GM19043 (cell line): ENCODE measurements at regions not wholly inside any gene's neighbourhood (a gene's known extent, or its start where the extent isn't known, plus 50 kb on each side); places are given as distances from the start of the nearest gene placed in this dataset.
"Not testable (repeated sequence)": the region's sequence is repeated elsewhere in the genome, so short reads cannot be mapped to it uniquely, and the experiment has no call there.

ENCODE experiments used
- ATAC-seq: cut with Tn5 transposase; IDR thresholded peaks from one replicate; pipeline ENCODE4 v1.9.1; 2021; ENCODE audit warnings: low read depth; ENCODE audit not compliant: unreplicated experiment

- no peak for ATAC-seq
Measured at GRCh38 chr6:84635081-84635761, 129.2 kb downstream of the TBX18 start.

DNA sequence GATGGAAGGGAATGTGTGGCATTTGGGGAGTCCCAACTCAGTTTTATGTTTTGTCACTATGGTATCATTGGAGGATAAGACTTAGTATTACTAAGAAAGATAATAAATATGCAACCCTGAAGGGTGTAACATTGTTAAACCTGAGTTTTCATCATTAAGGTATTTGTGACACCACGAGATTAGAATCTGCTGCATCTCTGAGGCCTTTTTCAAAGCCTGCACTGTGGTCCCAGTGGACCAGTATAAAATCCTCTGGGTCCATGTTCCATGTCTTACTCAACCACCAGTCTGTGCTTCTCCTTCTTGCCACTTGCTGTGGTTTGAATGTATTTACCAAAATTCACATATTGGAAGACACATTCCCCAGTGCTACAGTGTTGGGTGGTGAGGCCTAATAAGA, 130.6 kb downstream of the TBX18 start:
- no peak for ATAC-seq

DNA sequence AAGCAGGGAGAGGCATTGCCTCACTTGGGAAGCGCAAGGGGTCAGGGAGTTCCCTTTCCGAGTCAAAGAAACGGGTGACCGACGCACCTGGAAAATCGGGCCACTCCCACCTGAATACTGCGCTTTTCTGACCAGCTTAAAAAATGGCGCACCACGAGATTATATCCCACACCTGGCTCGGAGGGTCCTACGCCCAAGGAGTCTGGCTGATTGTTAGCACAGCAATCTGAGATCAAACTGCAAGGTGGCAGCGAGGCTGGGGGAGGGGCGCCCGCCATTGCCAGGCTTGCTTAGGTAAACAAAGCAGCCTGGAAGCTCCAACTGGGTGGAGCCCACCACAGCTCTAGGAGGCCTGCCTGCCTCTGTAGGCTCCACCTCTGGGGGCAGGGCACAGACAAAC, 137.9 kb downstream of the TBX18 start:
- not testable (repeated sequence) for ATAC-seq

- no peak for ATAC-seq
Measured at GRCh38 chr6:84625506-84625905, 138.9 kb downstream of the TBX18 start.

GRCh38 chr6:84623956-84624680, 140.3 kb downstream of the TBX18 start:
- no peak for ATAC-seq

DNA sequence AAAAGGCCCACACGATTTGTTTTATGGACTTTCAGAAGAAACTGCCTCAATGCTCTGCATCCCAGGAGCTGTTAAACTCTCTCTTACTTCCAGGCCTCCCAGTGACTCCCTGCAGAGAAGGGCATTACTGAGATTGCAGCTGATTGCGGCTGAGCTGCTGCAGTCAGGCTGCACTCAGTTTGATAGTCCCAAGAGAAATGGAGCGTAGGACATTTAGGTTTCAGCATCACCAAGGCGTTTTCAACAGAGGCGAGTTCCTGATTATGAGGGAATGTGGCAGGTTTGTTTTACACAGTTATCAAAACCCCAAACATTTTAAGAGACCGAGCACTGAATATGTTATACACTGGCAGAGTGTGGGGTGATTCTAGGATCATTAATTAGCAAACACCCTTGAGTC, 145.6 kb downstream of the TBX18 start:
- ATAC-seq: no peak

- ATAC-seq: no peak
Measured at GRCh38 chr6:84618046-84618752, 146.2 kb downstream of the TBX18 start.

DNA sequence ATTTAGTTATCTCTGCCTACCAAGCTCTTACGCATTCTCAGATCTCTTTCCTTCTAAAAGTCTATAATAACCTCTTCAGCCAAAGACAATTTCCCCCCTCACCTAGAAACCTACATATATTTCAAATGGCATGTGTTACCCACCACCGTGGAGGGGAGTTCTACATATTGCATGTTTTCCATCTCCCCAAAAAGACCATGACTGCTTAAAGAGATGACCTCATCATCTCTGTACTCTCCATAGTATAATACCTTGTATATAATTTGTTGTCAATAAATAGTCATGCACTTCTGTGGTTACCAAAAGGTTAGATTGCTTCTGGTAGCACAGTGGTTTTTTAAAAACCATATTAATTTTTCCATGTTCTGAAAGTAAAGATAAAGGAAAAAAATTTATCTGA, 148.4 kb downstream of the TBX18 start:
- ATAC-seq: no peak

GRCh38 chr6:84615113-84615850, 149.1 kb downstream of the TBX18 start:
- no peak for ATAC-seq

DNA sequence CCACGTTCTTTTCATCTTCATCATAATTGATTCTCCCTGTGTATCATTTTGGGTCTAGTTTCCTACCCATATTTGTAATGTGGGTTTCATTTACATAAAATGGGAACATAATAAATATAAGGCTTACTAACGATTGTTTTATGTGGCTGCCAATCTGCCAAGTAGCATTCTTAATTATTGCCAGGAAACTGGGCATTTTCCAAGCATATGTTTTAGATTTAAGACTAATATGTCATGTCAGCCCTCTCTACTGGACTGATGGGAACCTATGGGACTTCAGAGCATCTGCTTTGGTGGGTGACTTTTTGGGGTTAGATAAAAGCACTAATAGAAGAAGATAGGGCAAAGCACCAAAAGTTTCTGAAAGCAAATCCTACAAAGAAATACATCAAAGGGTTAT, 157.5 kb downstream of the TBX18 start:
- ATAC-seq: no peak

DNA sequence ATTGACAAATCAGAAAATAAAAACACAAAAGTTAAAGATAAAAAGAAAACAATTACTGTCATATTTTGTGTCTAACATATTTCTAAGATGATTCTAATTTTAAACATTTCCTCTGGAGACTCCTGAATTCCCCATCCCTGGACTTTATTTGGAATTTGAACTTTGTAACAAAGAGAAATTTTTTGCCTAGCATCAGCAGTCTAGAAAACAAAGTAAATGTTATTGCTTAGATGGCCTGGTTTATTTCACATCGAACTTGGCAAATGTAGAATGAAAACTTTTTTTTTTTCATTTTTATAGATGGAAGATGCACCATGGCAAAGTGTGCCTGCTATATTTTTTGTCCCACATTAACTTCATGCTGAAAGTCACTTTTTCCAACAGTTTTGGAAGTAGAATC, 159.1 kb downstream of the TBX18 start:
- ATAC-seq: no peak

GRCh38 chr6:84601366-84601765, 163.0 kb downstream of the TBX18 start:
- ATAC-seq: no peak

DNA sequence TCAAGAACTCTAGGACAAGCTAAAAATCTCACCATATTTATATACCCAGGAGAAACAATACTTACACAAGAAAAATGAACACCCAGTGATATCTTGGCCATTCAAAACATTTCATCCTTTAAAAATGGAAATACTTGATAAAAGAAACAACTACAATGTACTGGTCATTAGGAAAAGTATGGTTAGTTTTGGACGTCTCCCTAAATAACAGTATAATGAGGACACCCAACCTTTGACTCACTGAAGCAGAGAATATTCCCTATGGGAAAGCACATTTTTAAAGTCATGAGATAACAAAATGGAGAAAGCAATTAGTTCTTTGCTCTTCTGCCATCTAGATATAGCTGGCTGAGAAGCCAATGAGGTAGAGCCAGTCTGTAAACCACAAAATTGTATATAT, 164.4 kb downstream of the TBX18 start:
- ATAC-seq: no peak

- no peak for ATAC-seq
Measured at GRCh38 chr6:84597238-84597875, 167.0 kb downstream of the TBX18 start.

- ATAC-seq: no peak
Measured at GRCh38 chr6:84596488-84596887, 167.9 kb downstream of the TBX18 start.

DNA sequence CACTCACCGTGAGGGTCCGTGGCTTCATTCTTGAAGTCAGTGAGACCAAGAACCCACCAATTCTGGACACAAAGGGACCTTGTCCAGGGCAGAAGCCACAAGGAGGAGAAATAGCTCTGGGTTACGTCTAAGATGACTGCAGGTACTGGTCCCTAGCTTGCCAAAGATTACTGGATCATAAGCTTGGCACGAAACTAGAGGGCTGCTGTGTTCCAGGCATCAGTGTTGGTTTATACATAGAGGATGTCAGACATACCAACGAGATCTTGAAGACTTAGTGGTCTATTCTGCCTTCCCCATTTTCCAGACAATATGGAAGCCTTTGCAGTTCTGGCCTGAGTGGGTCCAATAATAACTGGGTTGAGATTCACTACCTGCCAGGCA, 175.7 kb downstream of the TBX18 start:
- ATAC-seq: no peak

GRCh38 chr6:84587994-84588696, 176.3 kb downstream of the TBX18 start:
- not testable (repeated sequence) for ATAC-seq

GRCh38 chr6:84587202-84587940, 177.0 kb downstream of the TBX18 start:
- ATAC-seq: not testable (repeated sequence)

- ATAC-seq: no peak
Measured at GRCh38 chr6:84583784-84584183, 180.6 kb downstream of the TBX18 start.
